Stimulated activated CD8-positive, alpha-beta memory T cell treated with anti-CD3 and anti-CD28 coated beads, Interleukin-7, amount 100 ng/mL, for 48 hours (primary cell): ENCODE measurements at regions not wholly inside any gene's neighbourhood (a gene's known extent, or its start where the extent isn't known, plus 50 kb on each side); places are given as distances from the start of the nearest gene placed in this dataset.
"Not testable (repeated sequence)": the region's sequence is repeated elsewhere in the genome, so short reads cannot be mapped to it uniquely, and the experiment has no call there.

ENCODE experiments used
- DNase-seq, 2 donors: peaks; one replicate each; pipeline ENCODE4 v3.0.0-alpha.2; 2020; ENCODE audit warnings: low read depth in 1 of 2; ENCODE audit errors: extremely low read depth in 1 of 2

GRCh38 chr22:22716136-22716665, 71.8 kb downstream of the GGTLC2 start:
- no peak for DNase-seq

DNA sequence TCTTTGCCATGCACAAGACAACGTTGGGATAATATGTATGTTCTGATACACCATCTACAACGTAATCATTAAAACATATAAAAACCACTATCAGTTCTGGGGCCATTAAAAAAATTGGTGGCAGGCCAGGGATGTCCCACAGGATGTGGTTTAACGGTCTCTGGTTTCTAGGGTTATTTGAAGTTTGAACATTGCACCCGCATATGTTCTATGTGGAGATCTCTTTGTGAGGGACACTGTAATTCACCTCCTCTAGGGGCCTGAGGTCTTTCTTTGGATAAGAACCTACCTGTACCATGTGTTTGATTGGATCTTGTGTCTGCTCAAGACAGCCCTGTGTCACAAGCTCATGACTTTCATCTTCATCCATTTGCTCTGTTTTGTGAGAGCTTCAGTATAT, 73.2 kb downstream of the GGTLC2 start:
- no peak for DNase-seq

DNA sequence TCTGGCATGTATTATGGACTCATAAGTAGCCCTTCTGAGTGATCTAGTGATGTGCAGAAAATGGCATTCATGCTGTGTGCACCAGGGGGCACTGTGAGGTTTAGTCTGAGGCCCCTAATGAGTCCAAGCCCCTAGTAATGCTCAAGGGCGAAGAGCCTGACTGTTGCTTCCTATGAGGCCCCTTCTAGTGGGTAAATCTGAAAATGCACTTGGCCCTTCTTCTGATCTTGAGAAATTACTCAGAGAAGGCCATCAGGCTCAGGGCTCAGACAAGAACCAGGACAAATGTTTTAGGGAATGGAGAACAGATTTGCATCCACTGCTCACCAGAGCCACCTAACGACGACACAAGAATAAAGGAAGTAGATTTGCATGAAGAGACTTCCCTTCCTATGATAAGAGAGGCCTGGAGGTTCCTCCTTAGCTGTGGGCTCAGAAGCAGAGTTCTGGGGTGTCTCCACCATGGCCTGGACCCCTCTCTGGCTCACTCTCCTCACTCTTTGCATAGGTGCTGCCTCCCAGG, 75.8 kb downstream of the GGTLC2 start:
- peak; percentile 23 to 25 for DNase-seq

DNA sequence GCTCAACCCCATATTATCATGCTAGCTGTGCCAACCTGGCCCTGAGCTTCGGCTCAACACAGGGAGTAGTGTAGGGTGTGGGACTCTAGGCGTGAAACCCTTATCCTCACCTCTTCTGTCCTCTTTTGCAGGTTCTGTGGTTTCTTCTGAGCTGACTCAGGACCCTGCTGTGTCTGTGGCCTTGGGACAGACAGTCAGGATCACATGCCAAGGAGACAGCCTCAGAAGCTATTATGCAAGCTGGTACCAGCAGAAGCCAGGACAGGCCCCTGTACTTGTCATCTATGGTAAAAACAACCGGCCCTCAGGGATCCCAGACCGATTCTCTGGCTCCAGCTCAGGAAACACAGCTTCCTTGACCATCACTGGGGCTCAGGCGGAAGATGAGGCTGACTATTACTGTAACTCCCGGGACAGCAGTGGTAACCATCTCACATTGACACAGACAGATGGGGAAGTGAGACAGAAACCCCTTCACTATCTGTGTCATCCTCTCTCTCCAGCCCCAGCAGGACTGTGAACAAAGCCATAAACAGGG, 76.4 kb downstream of the GGTLC2 start:
- no peak for DNase-seq

DNA sequence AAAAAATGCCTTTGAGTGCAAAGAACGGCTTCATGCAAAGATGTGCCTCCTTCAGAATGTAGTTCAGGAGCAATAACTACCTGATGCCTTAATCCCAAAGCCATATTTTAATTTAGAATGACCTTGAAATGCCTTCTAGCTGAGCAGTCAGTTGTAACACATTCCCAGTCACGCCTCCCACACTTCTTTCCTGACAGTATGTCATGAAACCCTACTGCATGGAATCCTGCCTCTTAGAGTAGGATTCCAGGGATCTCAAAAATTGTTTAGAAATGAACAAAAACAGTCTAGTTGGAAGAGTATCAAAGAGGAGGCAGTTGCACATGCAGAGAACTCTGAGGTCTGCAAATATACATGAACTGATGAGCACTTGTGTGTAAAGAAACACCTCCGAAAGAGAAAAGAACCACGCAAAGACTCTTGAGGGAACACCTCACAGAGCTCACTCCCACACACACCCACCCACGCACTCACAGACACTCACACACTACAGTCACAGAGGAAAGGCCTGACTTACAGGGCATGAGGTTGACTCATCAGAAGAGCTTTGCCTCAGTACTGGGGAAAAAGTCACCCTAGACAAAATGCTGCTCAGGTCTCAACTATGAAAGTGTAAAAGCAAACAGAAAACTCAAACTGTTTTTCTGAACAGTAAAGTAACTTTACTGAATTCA, 77.4 kb downstream of the GGTLC2 start:
- peak; percentile 32 to 77 for DNase-seq

DNA sequence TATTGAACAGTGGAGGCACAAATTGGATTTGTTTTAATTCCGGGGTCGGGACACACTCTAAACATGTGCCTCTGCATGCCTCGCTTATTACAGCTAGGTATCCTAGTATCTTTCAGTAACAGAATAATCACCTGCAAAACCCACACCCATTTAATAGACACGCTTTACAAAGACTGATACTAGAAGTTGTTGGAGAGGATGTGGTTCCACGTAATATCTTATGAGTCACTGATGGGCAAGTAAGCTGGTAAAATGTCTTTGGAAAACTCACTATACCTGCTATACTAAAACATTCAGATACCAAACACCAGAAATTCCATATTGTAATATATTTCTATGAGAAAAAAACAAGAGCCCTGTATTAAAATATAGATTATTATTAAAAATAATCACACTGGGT, 84.0 kb downstream of the GGTLC2 start:
- DNase-seq: no peak

DNA sequence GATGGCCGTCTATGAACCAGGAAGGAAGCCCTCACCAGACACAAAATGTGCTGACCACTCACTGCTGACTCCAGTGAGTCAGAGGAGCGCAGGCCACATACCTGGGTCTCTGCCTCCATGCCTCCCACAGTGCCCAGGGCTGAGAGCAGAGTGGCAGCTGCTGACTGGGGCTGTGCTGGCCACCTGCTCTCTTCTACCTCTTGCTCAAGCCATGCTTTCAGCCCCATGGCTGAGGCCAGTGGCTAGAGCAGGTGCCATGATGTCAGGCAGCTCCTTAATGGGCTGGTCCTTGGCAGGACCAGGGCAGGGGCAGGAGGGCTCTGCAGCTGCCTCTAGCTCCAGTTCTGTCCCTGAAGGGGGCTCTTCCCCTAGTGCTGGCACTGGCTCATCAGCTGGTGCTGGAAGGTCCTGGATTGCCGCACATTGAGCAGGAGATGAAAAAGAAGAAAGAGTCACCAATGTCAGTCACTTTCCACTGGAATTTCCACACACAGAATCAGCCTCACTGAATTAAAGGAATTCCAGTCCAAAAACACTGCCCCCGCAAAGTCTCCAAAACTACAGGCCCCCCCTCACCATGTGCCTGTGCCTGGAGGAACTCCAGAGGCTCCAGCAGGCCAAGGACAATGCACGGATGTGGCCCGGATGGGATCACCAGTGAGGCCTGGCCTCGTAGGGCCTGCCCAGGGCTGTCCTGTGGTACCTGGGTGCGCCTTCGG, 86.4 kb downstream of the GGTLC2 start:
- DNase-seq: no peak

GRCh38 chr22:22731374-22731676, 86.9 kb downstream of the GGTLC2 start:
- DNase-seq: no peak

DNA sequence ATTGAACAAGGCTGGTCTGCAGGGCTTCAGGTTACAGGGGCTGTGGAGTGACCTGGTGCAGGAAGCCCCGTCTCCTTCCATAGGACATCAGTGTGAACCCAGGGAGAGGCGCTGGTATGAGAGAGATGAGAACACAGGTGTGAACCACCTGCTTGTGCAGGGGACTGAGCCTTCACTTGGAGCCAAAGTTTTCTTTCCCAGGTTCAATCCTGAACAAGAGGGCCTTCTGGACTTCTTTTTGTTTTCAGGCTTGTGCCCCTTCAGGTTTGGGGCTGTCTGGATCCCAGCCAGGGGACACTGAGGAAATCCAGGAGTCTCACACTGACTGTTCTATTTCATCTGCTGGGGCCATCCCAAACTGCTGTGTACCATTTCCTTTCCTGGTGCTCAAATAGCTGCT, 88.6 kb downstream of the GGTLC2 start:
- DNase-seq: not testable (repeated sequence)

GRCh38 chr22:22733881-22734373, 89.5 kb downstream of the GGTLC2 start:
- no peak for DNase-seq

GRCh38 chr22:22734395-22735272, 90.2 kb downstream of the GGTLC2 start:
- DNase-seq: not testable (repeated sequence)

DNA sequence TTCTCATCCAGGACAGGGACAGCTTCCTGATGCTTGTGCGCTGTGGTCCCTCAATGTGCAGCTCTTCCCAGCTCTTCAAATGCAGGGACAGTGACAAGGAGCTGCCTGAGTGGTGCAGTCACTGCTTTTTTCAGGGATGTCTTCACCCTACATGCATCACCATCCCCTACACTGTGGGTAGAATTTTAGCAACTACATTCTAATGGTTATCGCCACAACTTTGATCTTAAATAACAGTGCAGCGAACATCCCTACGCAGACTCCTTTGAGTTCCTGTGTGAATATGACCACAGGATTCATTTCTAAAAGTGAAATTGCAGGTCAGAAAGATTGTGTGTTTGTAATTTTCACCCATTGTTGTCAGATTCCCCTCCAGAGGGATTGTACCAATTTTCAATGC, 90.9 kb downstream of the GGTLC2 start:
- not testable (repeated sequence) for DNase-seq

DNA sequence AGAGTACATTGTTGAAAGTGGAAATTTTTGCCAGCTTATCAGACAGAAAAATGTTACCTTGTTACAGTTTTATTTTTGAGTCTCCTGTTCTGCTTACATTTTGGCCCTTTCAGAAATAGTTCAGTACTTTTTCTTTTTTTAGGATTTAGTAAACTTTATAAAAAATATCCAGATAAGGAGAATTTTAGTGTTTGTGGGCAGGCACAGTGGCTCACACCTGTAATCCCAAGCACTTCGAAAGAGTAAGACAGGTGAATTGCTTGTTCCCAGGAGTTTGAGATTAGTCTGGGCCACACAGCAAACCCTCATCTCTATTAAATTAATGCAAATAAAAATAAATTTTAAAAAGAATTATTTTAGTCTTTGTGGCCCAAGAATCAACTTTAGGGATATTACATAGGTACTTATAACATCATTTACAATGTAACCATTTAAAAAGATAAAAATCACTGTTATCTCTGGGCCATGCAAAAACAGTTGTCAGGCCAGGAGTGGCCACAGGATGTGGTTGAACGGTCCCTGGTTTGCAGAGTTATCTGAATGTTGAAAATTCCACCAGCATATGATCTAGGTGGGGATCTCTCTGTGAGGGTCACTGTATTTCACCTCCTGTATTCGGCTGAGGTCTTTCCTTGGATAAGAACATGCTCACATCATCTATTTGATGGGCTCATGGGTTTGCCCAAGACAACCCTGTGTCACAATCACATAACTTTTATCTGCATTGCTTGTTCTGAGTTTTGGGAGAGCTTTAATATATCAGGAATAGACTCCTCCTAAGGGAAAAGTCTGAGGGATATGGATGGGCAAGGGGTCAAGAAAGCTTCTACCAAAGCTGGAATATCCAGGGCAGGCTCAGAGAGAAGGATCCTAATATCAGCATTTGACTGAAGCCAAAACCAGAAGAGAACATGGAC, 91.5 kb downstream of the GGTLC2 start:
- no peak for DNase-seq

- DNase-seq: no peak
Measured at GRCh38 chr22:22737590-22737989, 93.2 kb downstream of the GGTLC2 start.

GRCh38 chr22:22738959-22739585, 94.7 kb downstream of the GGTLC2 start:
- no peak for DNase-seq

DNA sequence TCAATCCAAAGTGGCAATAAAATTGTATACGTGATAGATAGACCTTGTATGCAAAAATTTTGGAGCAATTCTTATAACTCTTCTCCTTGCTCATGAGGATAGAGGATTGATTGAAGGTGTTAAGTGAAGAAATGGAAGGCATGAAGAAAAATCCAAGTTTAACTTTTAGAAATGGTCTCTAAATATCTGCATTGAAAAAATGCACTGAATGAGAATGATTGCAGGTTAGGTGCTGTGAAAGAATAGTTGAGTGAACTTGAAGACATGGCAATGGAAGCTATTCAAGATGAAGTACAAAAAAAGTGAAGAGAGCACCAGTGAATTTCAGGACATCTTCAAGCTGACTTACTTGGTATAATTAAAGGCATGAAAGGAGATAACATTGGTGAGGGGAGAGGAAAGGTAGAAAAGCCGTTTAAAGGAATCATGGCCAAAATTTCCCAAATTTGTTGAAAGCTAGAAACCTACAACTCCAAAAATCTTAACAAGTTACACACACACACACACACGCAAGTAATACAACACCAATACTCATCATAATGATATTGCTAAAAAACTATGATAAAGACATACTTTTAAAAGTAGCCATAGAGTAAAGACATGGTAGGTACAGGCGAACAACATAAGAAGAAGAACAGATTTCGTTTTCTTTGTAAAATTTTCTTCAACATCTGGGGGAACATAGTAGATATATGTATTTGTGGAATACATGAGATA, 96.3 kb downstream of the GGTLC2 start:
- no peak for DNase-seq

- no peak for DNase-seq
Measured at GRCh38 chr22:22741843-22742242, 97.4 kb downstream of the GGTLC2 start.

- no peak for DNase-seq
Measured at GRCh38 chr22:22742641-22743040, 98.2 kb downstream of the GGTLC2 start.
